COLO668 (cell line): ENCODE measurements at regions not wholly inside any gene's neighbourhood (a gene's known extent, or its start where the extent isn't known, plus 50 kb on each side); places are given as distances from the start of the nearest gene placed in this dataset.
A peak's percentile ranks its signal among the peaks of the same experiment; 100 is the strongest.
"Not testable (repeated sequence)": the region's sequence is repeated elsewhere in the genome, so short reads cannot be mapped to it uniquely, and the experiment has no call there.

Experiments used
- DNase-seq: peaks from one replicate; lab custom pipeline; 2025; ENCODE audit not compliant: unreplicated experiment; lab: John Stamatoyannopoulos, UW

GRCh38 chr2:106339609-106340008 lies 128.6 kb downstream of the RGPD3 start:
- DNase-seq: no peak

DNA sequence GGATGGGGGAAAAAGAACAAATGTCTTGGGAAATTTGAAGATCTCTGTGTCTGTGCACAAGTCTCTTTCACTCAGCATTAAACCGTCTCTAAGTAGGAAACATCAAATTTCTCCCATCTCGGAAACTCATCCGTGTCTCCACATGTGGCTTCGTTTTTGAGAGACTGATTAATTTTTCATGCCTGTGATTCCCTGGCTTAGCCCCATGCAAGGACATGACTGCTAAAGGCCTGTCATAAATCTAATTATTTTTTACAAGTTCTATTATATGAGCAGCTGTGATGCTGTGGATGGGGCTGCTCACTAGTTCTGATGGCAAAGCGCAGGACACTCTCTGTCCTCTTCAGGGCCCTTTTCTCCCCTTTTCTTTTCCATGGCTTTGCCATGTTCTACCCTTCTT lies 129.1 kb downstream of the RGPD3 start:
- no peak for DNase-seq

DNA sequence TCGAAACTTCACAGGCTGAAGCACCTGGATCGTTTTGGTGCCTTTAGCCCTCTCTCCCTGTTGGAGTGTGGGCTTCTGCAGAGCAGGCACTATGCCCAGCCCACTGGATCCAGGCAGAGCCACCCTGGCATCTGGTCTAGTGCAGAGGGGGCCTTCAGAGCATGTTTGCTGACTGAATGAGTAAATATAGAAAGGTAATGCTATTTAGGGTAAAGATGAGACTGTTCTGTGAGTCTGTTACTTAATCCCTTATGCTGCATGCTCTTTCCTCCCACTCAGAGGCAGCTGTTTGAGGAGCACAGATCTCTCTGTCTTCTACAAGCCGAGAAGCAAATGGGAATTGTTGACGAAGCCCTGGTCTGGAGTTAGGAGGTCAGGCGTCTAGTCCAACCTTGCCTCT lies 130.2 kb downstream of the RGPD3 start:
- DNase-seq: no peak

DNA sequence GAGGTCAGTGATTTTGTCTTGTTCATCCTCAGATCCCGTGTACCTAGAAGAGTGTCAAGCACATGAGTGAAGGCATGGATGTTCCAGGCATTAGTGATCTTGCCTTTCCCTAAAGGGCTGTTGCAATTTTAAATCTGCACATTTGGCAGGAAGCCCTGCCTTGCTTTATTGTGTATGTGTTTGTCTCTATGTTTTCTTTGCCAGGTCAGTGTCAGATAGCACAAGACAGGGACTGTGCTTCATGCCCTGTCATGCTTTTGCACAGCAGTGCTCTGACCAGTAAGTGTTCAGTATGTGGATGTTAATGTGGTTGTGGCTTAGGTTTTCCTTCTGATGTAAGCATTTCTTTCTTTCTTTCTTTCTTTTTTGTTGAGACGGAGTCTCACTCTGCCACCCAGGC lies 131.5 kb downstream of the RGPD3 start:
- DNase-seq: no peak

DNA sequence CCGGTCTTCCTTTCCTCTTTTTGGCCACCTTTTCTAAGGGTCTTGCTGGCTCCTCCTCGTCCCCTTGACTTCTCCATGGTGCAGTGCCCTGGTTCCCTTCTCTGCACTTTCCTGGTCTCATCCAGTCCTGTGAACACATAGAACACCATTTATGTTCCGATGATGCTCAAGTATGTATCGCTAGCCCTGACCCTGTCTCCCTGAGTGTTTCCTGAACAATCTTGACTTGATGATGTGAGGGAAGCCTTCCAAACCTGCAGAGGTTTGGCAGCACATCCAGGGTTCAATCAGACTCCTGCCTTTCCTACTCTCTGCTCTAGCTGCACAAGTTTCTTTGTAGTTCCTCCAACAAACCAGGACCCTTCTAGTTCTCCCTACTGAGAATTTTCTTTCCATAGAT lies 132.1 kb downstream of the RGPD3 start:
- DNase-seq: no peak

DNA sequence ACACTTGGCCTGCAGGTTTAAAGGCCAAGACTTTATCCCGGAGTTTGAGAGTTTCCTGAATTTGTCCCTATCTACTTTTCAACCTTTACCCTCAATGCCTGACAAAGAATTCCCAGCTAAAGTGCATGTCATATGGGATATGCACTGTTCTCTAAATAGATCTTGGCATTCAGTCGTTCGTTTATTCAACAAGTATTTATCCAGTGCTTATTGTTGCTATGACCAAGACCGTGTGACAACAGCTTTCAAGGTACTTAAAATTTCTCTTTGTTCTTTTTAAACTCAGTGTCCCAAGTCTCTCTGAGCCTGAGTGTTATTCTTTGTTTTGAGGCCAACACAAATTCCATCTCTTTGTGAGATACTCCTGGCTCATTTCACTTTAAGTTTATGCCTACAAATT lies 133.4 kb downstream of the RGPD3 start:
- no peak for DNase-seq

DNA sequence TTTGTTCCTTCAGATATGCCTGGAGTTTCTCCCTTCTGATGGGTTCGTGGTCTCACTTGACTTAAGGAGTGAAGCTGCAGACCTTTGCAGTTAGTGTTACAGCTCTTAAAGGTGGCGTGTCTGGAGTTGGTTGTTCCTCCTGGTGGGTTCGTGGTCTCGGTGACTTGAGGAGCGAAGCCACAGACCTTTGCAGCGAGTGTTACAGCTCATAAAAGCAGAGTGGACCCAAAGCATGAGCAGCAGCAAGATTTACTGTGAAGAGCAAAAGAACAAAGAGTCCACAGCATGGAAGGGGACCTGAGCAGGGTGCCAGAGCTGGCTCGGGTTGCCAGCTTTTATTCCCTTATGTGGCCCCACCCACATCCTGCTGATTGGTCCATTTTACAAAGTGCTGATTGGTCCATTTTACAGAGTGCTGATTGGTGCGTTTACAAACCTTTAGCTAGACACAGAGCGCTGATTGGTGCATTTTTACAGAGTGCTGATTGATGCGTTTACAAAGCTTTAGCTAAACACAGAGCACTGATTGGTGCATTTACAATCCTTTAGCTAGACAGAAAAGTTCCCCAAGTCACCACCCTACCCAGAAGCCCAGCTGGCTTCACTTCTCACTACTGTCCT lies 134.8 kb downstream of the RGPD3 start:
- DNase-seq: not testable (repeated sequence)

GRCh38 chr2:106332054-106332453 lies 136.2 kb downstream of the RGPD3 start:
- DNase-seq: peak; percentile 55

GRCh38 chr2:106330384-106331261 lies 136.5 kb upstream of the UXS1 start:
- not testable (repeated sequence) for DNase-seq

GRCh38 chr2:106323337-106324013 lies 129.4 kb upstream of the UXS1 start:
- DNase-seq: no peak

- no peak for DNase-seq
Observed at GRCh38 chr2:106322281-106322680, 128.2 kb upstream of the UXS1 start.

GRCh38 chr2:106320439-106320838 lies 126.3 kb upstream of the UXS1 start:
- not testable (repeated sequence) for DNase-seq

GRCh38 chr2:106316915-106317314 lies 122.8 kb upstream of the UXS1 start:
- DNase-seq: no peak

GRCh38 chr2:106314444-106314843 lies 120.3 kb upstream of the UXS1 start:
- DNase-seq: no peak

DNA sequence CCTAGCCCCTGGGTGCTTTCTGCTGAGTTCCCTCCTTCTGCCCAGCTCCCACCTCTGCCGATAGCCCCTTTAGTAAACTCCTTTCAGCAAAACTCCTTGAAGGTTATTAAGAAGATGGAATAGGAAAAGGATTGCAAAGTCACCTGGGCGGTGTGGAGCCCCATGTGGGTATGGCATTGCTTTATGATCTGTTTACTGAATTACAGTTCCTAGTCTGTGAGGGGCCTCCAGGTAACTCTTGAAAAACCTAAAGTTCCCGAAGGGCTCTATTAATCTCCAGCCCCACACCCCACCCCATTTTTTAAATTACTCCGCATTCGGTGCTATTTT lies 116.9 kb upstream of the UXS1 start:
- no peak for DNase-seq

- no peak for DNase-seq
Observed at GRCh38 chr2:106307860-106308259, 113.8 kb upstream of the UXS1 start.

GRCh38 chr2:106306387-106306786 lies 112.3 kb upstream of the UXS1 start:
- no peak for DNase-seq

GRCh38 chr2:106304612-106305184 lies 110.6 kb upstream of the UXS1 start:
- no peak for DNase-seq

- no peak for DNase-seq
Observed at GRCh38 chr2:106299696-106300095, 105.6 kb upstream of the UXS1 start.

GRCh38 chr2:106296182-106296815 lies 102.2 kb upstream of the UXS1 start:
- no peak for DNase-seq

- no peak for DNase-seq
Observed at GRCh38 chr2:106294182-106294581, 100.1 kb upstream of the UXS1 start.
